GM23248 (cell line): ENCODE measurements at regions not wholly inside any gene's neighbourhood (a gene's known extent, or its start where the extent isn't known, plus 50 kb on each side); places are given as distances from the start of the nearest gene placed in this dataset.
"Not testable (repeated sequence)": the region's sequence is repeated elsewhere in the genome, so short reads cannot be mapped to it uniquely, and the experiment has no call there.

ENCODE experiments used
- DNase-seq: peaks from one replicate; pipeline ENCODE4 v3.0.0-alpha.2; 2015
- H2AFZ ChIP-seq: fragments of 200-600 bp; sonication (generic); 2 replicates; pipeline ENCODE4 v1.6.1; 2016; ENCODE audit warnings: antibody characterized with exemption
- H3F3A ChIP-seq: fragments of 200-600 bp; sonication (generic); 2 replicates; pipeline ENCODE4 v1.6.1; 2016; ENCODE audit warnings: mild to moderate bottlenecking, antibody characterized with exemption, mixed run types; ENCODE audit not compliant: insufficient read depth
- H3K27ac ChIP-seq: fragments of 200-600 bp; sonication (generic); 2 replicates; pipeline ENCODE4 v1.5.1; 2016; ENCODE audit warnings: mild to moderate bottlenecking
- H3K27me3 ChIP-seq: fragments of 200-600 bp; sonication (generic); replicated peaks from 2 replicates; pipeline ENCODE4 v1.6.1; 2016; ENCODE audit warnings: mild to moderate bottlenecking; ENCODE audit not compliant: insufficient read depth
- H3K36me3 ChIP-seq: fragments of 200-600 bp; sonication (generic); 2 replicates; pipeline ENCODE4 v1.6.1; 2016; ENCODE audit warnings: low read depth, mild to moderate bottlenecking
- H3K4me1 ChIP-seq: fragments of 200-600 bp; sonication (generic); 2 replicates; pipeline ENCODE4 v1.6.1; 2016; ENCODE audit warnings: mild to moderate bottlenecking; ENCODE audit not compliant: insufficient read depth
- H3K4me2 ChIP-seq: fragments of 200-600 bp; sonication (generic); one replicate; pipeline ENCODE4 v1.6.1; 2016; ENCODE audit warnings: mild to moderate bottlenecking; ENCODE audit not compliant: unreplicated experiment
- H3K4me3 ChIP-seq: fragments of 200-600 bp; sonication (generic); 2 replicates; pipeline ENCODE4 v1.5.1; 2016; ENCODE audit warnings: mild to moderate bottlenecking
- H3K79me2 ChIP-seq: fragments of 200-600 bp; sonication (generic); 2 replicates; pipeline ENCODE4 v1.6.1; 2016; ENCODE audit warnings: mild to moderate bottlenecking; ENCODE audit not compliant: insufficient read depth
- H3K9ac ChIP-seq: fragments of 200-600 bp; sonication (generic); 2 replicates; pipeline ENCODE4 v1.6.1; 2016; ENCODE audit warnings: mild to moderate bottlenecking
- H3K9me2 ChIP-seq: fragments of 200-600 bp; sonication (generic); 2 replicates; pipeline ENCODE4 v1.6.1; 2016; ENCODE audit warnings: mixed run types, mild to moderate bottlenecking, moderate library complexity; ENCODE audit not compliant: insufficient read depth
- H3K9me3 ChIP-seq: fragments of 200-600 bp; sonication (generic); one replicate; pipeline ENCODE4 v1.6.1; 2017; ENCODE audit warnings: low read depth
- H4K20me1 ChIP-seq: fragments of 200-600 bp; sonication (generic); 2 replicates; pipeline ENCODE4 v1.6.0; 2016; ENCODE audit not compliant: insufficient read depth
- EZH2 ChIP-seq: fragments of 200-600 bp; sonication (generic); IDR thresholded peaks from 2 replicates; pipeline ENCODE4 v1.6.1; 2018; ENCODE audit warnings: antibody characterized with exemption, mild to moderate bottlenecking; ENCODE audit not compliant: insufficient read depth, poor library complexity, severe bottlenecking
- EZH2phosphoT487 ChIP-seq: fragments of 200-600 bp; sonication (generic); IDR thresholded peaks from 2 replicates; pipeline ENCODE4 v1.6.1; 2018; ENCODE audit warnings: antibody characterized with exemption, moderate library complexity, mild to moderate bottlenecking, low read depth; ENCODE audit not compliant: insufficient read depth
- WGBS, 2 experiments: methylation state at CpG; one replicate each; pipeline ENCODE4 v1.1.6; 2015 to 2017; ENCODE audit warnings: low lambda C conversion rate in 2 of 2, low coverage in 1 of 2; ENCODE audit errors: missing lambda C conversion rate in 2 of 2; 5-methylcytosine and 5-hydroxymethylcytosine counted together
- in situ Hi-C: fragments of 300-500 bp; cut with MboI; formaldehyde crosslinking; loops from 2 replicates; pipeline ENCODE4 v1.15.0; 2020

DNA sequence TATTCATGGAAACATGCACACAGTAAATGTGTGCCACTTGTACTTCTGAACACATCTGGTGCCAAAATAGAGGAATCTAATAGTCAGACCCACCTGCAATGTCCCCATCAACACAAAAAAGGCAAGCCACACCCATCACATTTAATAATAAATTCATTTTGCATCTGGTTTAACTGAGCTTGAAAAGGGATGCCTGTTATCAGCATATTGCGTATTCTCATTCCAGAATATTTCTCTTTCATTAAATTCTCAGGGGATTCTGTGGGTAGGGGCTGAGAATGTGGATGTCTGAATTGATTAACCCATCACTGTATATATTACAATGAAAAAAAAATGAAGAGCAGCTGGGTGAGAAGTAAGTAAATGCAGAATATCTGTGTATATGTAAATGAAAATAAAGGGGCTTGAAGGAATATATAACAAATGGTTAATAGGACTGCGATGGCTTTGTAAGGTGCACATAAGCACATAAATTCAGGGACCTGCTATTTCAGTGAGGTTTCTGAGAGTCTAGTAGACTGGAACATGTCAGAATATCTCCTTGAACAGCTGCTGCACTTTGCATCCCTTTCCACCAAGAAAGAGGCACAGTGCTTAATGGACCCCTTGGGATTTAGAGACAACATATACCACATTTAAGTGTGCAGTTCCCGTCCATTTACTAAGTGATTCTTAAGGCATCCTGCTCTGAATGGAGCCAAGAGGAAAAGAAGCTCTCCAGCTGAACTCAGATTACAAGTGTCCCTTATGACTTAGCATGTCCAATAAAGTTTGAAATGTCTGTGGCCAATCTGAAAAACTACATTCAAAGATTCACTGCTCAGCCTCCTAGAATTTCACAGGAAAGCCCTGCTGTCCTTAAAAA is 104.1 kb upstream of the NIPBL start:
- H4K20me1 ChIP-seq = no peaks in the 10 kb centered on the region
- H3K79me2 ChIP-seq = no peaks in the 10 kb centered on the region
- no peak overlapping the region for H2AFZ ChIP-seq
- no peak overlapping the region for H3K9ac ChIP-seq
- H3K9me2 ChIP-seq = no peaks in the 10 kb centered on the region
- no peaks in the 10 kb centered on the region for H3K4me1 ChIP-seq
- TF ChIP-seq EZH2phosphoT487 = no peak
- no peak for TF ChIP-seq EZH2
- WGBS, 2 experiments = 33 to 36% methylated on average over 3 of the region's 3 CpGs
- H3K4me2 ChIP-seq = no peak overlapping the region
- H3K27ac ChIP-seq = no peak overlapping the region
- no peaks in the 10 kb centered on the region for H3K36me3 ChIP-seq
- in situ Hi-C loops = no loop called here
- H3K9me3 ChIP-seq = no peaks in the 10 kb centered on the region
- DNase-seq = no peak
- peaks cover 10% of the 10 kb centered on the region for H3K27me3 ChIP-seq
- no peaks in the 10 kb centered on the region for H3F3A ChIP-seq
- no peak overlapping the region for H3K4me3 ChIP-seq

DNA sequence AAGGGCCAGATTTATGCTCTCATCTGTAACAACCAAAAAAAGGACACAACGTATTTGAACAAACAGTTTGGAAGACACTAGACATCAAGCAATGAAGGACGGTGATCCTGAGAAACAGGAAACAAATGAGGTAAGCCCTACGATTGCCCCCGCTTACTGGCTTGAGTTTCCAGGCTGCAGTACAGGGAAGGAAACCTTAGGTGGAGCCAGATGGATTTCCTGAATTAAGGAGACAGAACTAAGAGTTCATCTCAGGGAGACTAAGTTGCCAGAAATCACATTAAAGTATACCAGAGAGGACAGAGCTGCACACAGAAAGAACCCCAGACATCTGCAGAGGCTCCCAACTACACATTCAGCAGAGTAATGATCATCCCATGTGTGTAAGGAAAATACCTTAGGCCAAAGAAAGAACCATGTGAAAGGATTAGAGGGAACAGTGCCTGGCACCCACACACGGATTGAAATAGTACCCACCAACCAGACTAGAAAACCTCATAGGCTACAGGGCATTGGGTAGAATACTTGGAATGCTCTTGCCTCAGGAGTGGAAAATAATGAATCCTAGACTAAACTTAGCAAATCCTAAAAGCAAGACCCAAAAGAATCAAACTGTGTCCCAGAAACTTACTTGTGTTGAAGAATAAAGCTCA is 99.3 kb upstream of the NIPBL start:
- TF ChIP-seq EZH2 (no peak), EZH2phosphoT487 (no peak)
- WGBS, 2 experiments = 11 to 16% methylated on average over 5 of the region's 5 CpGs

DNA sequence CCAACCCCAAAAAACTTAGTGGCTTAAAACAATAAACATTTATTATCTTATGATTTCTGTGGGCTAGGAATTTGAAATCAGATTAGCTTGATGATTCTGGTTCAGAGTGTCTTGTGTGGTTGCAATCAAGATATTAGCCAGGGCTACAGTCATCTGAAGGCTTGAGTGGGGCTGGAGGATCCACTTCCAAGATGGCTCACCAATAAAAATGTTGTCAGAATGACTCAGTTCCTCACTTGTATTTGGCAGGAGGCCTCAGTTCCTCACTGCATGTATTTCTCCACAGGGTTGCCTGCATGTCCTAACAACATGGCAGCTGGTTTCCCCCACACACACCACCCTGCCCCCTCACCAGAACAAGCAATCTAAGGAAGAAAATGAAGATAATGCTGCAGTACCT is 98.2 kb upstream of the NIPBL start:
- Histone ChIP-seq H3K4me2 (no peak overlapping the region), H3K9ac (no peak overlapping the region), H4K20me1 (no peaks in the 10 kb centered on the region), H2AFZ (no peak overlapping the region), H3K27me3 (0 out of 2 replicates have a peak, but pooled peaks cover 11% of the 10 kb centered on the region), H3K9me2 (no peaks in the 10 kb centered on the region), H3K9me3 (no peaks in the 10 kb centered on the region), H3K4me3 (no peak overlapping the region), H3K27ac (no peak overlapping the region), H3K36me3 (no peaks in the 10 kb centered on the region), H3K4me1 (no peaks in the 10 kb centered on the region), H3F3A (no peaks in the 10 kb centered on the region), H3K79me2 (no peaks in the 10 kb centered on the region)
- in situ Hi-C loops = no loop called here
- TF ChIP-seq EZH2 (no peak), EZH2phosphoT487 (no peak)
- DNase-seq = no peak

More for the DNA sequence above, 99.3 kb upstream of the NIPBL start:
- Histone ChIP-seq H3K9me3 (no peaks in the 10 kb centered on the region), H3K9ac (no peak overlapping the region), H4K20me1 (no peaks in the 10 kb centered on the region), H2AFZ (no peak overlapping the region), H3K4me3 (no peak overlapping the region), H3K36me3 (no peaks in the 10 kb centered on the region), H3K4me1 (no peaks in the 10 kb centered on the region), H3K27ac (no peak overlapping the region), H3K4me2 (no peak overlapping the region), H3F3A (no peaks in the 10 kb centered on the region), H3K27me3 (peaks cover 12% of the 10 kb centered on the region; the same call in 1 of the 2 replicates), H3K9me2 (no peaks in the 10 kb centered on the region), H3K79me2 (no peaks in the 10 kb centered on the region)
- in situ Hi-C loops = no loop called here
- peak; percentile 50 for DNase-seq

DNA sequence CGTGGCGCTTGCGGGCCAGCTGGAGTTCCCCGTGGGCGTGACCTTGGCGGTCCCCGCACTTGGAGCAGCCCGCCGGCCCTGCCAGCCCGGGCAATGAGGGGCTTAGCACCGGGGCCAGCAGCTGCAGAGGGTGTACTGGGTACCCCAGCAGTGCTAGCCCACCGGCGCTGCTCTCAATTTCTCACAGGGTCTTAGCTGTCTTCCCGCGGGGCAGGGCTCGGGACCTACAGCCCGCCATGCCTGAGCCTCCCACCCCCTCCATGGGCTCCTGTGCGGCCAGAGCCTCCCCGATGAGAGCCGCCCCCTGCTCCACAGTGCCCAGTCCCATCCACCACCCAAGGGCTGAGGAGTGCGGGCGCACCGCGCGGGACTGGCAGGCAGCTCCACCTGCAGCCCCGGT is 94.0 kb upstream of the NIPBL start:
- H3K27ac ChIP-seq, H3K36me3 ChIP-seq, H4K20me1 ChIP-seq, H3K4me3 ChIP-seq, DNase-seq, H3K9ac ChIP-seq, H3K79me2 ChIP-seq, H3K4me1 ChIP-seq, in situ Hi-C loops, H2AFZ ChIP-seq, H3K9me3 ChIP-seq, H3K9me2 ChIP-seq, H3F3A ChIP-seq, H3K4me2 ChIP-seq: not testable (repeated sequence)
- H3K27me3 ChIP-seq = 0 out of 2 replicates have a peak, but pooled peaks cover 11% of the 10 kb centered on the region
- WGBS, 2 experiments = 88 to 92% methylated on average over 21 to 26 of the region's 26 CpGs
